ENCODE measurements at regions not wholly inside any gene's neighbourhood (a gene's known extent, or its start where the extent isn't known, plus 50 kb on each side); places are given as distances from the start of the nearest gene placed in this dataset.

DNA sequence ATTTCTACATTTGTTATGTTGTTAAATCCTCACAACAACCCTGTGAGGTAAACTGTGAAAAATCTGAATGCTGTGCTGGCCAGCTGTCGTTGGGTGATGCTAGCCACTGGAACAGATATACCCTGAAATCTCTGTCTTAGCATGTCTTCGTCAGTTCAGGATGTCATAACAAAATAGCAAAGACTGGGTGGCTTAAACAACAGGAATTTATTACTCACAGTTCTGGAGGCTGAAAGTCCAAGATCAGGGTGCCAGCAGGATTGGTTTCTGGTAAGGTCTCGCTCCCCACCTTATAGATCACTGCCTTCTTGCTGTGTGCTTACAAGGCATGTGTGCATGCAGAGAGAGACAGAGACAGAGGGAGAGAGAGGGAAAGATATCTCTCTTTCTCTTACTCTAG, 211.7 kb downstream of the C11orf91 start:
- no TSS peak for BruUV-seq (replicated peaks)
- no peaks in the 10 kb centered on the region for H3K79me2 ChIP-seq (ENCODE audit: control insufficient read depth, insufficient read depth, low read length)
- TF ChIP-seq ZNF583 (CRISPR knock-in tag; IDR thresholded peaks at IDR 0.05) = no peak
- TF ChIP-seq RFX1 (IDR thresholded peaks at IDR 0.05) = no peak
- no peak for TF ChIP-seq MTA2 (IDR thresholded peaks at IDR 0.05; ENCODE audit: low read depth)
- no peak for TF ChIP-seq KLF6 (CRISPR knock-in tag; IDR thresholded peaks at IDR 0.05; ENCODE audit: borderline replicate concordance)
- no peak for TF ChIP-seq ZNF384 (IDR thresholded peaks at IDR 0.05; ENCODE audit: low read depth, low read length)
- no peak for TF ChIP-seq POLR2AphosphoS5 (IDR thresholded peaks at IDR 0.05; ENCODE audit: control insufficient read depth, insufficient read depth, low read depth, low read length)
- TF ChIP-seq SUPT5H (IDR thresholded peaks at IDR 0.05) = no peak
- no peak for TF ChIP-seq CHD7 (IDR thresholded peaks at IDR 0.05; ENCODE audit: low read depth, low read length)
- TF ChIP-seq TBL1XR1 (IDR thresholded peaks at IDR 0.05; ENCODE audit: low read length in 2 of 2) = no peak
- TF ChIP-seq MTF1 (CRISPR knock-in tag; IDR thresholded peaks at IDR 0.05; ENCODE audit: borderline replicate concordance) = no peak
- TF ChIP-seq, protein P1, sequence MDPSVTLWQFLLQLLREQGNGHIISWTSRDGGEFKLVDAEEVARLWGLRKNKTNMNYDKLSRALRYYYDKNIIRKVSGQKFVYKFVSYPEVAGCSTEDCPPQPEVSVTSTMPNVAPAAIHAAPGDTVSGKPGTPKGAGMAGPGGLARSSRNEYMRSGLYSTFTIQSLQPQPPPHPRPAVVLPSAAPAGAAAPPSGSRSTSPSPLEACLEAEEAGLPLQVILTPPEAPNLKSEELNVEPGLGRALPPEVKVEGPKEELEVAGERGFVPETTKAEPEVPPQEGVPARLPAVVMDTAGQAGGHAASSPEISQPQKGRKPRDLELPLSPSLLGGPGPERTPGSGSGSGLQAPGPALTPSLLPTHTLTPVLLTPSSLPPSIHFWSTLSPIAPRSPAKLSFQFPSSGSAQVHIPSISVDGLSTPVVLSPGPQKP (CRISPR knock-in tag; IDR thresholded peaks at IDR 0.05) = no peak

More for the DNA sequence above, 211.7 kb downstream of the C11orf91 start:
- H3K4me1 ChIP-seq (replicated peaks in 1 of 2; ENCODE audit: control insufficient read depth in 2 of 2, insufficient read depth in 2 of 2, low read length in 2 of 2) = no peaks in the 10 kb centered on the region
- DNase-seq (ENCODE audit: extremely low read depth in 1 of 4, low spot score in 3 of 4) (no peak), FAIRE-seq (no peak), ATAC-seq (no peak)
- no peaks in the 10 kb centered on the region for H3K9me1 ChIP-seq (ENCODE audit: control insufficient read depth, insufficient read depth, low read length)
- in situ Hi-C loops (cut with MboI) = no loop called here
- intact Hi-C loops (cut with micrococcal nuclease) = no loop called here
- H4K20me1 ChIP-seq (replicated peaks; ENCODE audit: control insufficient read depth, insufficient read depth, low read length) = no peaks in the 10 kb centered on the region
- H2AFZ ChIP-seq (ENCODE audit: low read depth, low read length) = no peak overlapping the region
- H3K4me2 ChIP-seq (ENCODE audit: insufficient read depth, low read length) = no peak overlapping the region
- no peaks in the 10 kb centered on the region; a peak in 1 of 5 replicates for H3K27me3 ChIP-seq (ENCODE audit: control insufficient read depth in 2 of 2, insufficient read depth in 2 of 2, low read length in 2 of 2)
- H3K9me3 ChIP-seq (replicated peaks; ENCODE audit: control insufficient read depth, insufficient read depth, low read depth, low read length) = no peaks in the 10 kb centered on the region
- no peak overlapping the region for H3K9ac ChIP-seq (ENCODE audit: insufficient read depth in 1 of 2, low read depth in 2 of 2, low read length in 2 of 2)
- H3K36me3 ChIP-seq (ENCODE audit: control insufficient read depth, insufficient read depth, low read length) = no peaks in the 10 kb centered on the region
- WGBS (ENCODE audit: insufficient coverage, low coverage, missing lambda C conversion rate) = 0% methylated on average over 3 of the region's 3 CpGs
- no peak overlapping the region for H3K4me3 ChIP-seq
- ChIA-PET POLR2A (no interaction called here), CTCF (ENCODE audit: low intra/inter-chr PET ratio) (no interaction called here)
- no peak overlapping the region for H3K27ac ChIP-seq (ENCODE audit: extremely low read depth, low read depth, low read length)

Data from K562 (cell line).